WTC11 (cell line): ENCODE measurements at regions not wholly inside any gene's neighbourhood (a gene's known extent, or its start where the extent isn't known, plus 50 kb on each side); places are given as distances from the start of the nearest gene placed in this dataset.

ENCODE experiments used
- ATAC-seq: fragments of 200-7000 bp; cut with Tn5 transposase; 2 replicates; pipeline ENCODE4 v1.10.0; 2021; ENCODE audit warnings: mild to moderate bottlenecking, moderate library complexity
- CTCF ChIA-PET: fragments of 300-600 bp; sonication (Branson Sonifier 250); formaldehyde crosslinking; loops from one replicate; lab custom pipeline; 2021; ENCODE audit warnings: antibody characterized with exemption; lab: Charles Lee
- POLR2A ChIA-PET: fragments of 350-600 bp; sonication (Branson Sonifier 250); formaldehyde crosslinking; loops from one replicate; lab custom pipeline; 2021; ENCODE audit warnings: antibody characterized with exemption; lab: Charles Lee
- DNase-seq: peaks from one replicate; pipeline ENCODE4 v3.0.0; 2021; ENCODE audit warnings: low spot score
- H3K27ac Mint-ChIP-seq: 2 replicates; pipeline ENCODE4 v1.8.0; 2021; ENCODE audit warnings: mixed read lengths
- H3K27me3 Mint-ChIP-seq: 2 replicates; pipeline ENCODE4 v1.8.0; 2021; ENCODE audit warnings: low read depth, mild to moderate bottlenecking, moderate library complexity, mixed read lengths
- H3K36me3 Mint-ChIP-seq: 2 replicates; pipeline ENCODE4 v1.8.0; 2021; ENCODE audit warnings: mixed read lengths
- H3K4me1 Mint-ChIP-seq: 2 replicates; pipeline ENCODE4 v1.8.0; 2022; ENCODE audit warnings: mixed read lengths
- H3K4me3 Mint-ChIP-seq: 2 replicates; pipeline ENCODE4 v1.8.0; 2021; ENCODE audit warnings: mild to moderate bottlenecking, moderate library complexity, mixed read lengths
- H3K9me3 Mint-ChIP-seq: 2 replicates; pipeline ENCODE4 v1.8.0; 2021; ENCODE audit warnings: mixed read lengths
- AR ChIP-seq: fragments of 250-450 bp; sonication (Bioruptor Pico); IDR thresholded peaks from 2 replicates; pipeline ENCODE4 v1.9.0; 2021; ENCODE audit warnings: mild to moderate bottlenecking
- ATF2 ChIP-seq: sonication (generic); formaldehyde crosslinking; IDR thresholded peaks from 2 replicates; pipeline ENCODE4 v1.8.1; 2022; ENCODE audit warnings: low read depth, missing genetic modification reagents, borderline replicate concordance
- E2F1 ChIP-seq: sonication (generic); formaldehyde crosslinking; IDR thresholded peaks from 2 replicates; pipeline ENCODE4 v1.8.0; 2022; ENCODE audit warnings: mild to moderate bottlenecking, missing genetic modification reagents
- E2F5 ChIP-seq: sonication (generic); formaldehyde crosslinking; IDR thresholded peaks from 2 replicates; pipeline ENCODE4 v1.8.1; 2022; ENCODE audit warnings: mild to moderate bottlenecking, moderate library complexity, missing genetic modification reagents
- EMX1 ChIP-seq: fragments of 250-450 bp; sonication (Bioruptor Pico); IDR thresholded peaks from 2 replicates; pipeline ENCODE4 v1.8.0; 2021; ENCODE audit warnings: mild to moderate bottlenecking
- ETV6 ChIP-seq: sonication (generic); formaldehyde crosslinking; IDR thresholded peaks from 2 replicates; pipeline ENCODE4 v1.8.1; 2022; ENCODE audit warnings: mild to moderate bottlenecking, missing genetic modification reagents
- GABPB1 ChIP-seq: sonication (generic); formaldehyde crosslinking; IDR thresholded peaks from 2 replicates; pipeline ENCODE4 v1.8.1; 2023; ENCODE audit warnings: mild to moderate bottlenecking, missing genetic modification reagents
- GRHL2 ChIP-seq: fragments of 250-450 bp; sonication (Bioruptor Pico); IDR thresholded peaks from 2 replicates; pipeline ENCODE4 v1.8.0; 2022; ENCODE audit warnings: mild to moderate bottlenecking, moderate library complexity; ENCODE audit not compliant: insufficient replicate concordance, severe bottlenecking
- GTF2I ChIP-seq: fragments of 250-450 bp; sonication (Bioruptor Pico); conservative IDR thresholded peaks from 2 replicates; pipeline ENCODE4 v1.4.0; 2021; ENCODE audit warnings: mild to moderate bottlenecking
- MXD4 ChIP-seq: fragments of 250-450 bp; sonication (Bioruptor Pico); IDR thresholded peaks from 2 replicates; pipeline ENCODE4 v1.8.0; 2021; ENCODE audit warnings: mild to moderate bottlenecking, moderate library complexity, borderline replicate concordance
- NR1H2 ChIP-seq: sonication (generic); formaldehyde crosslinking; IDR thresholded peaks from 2 replicates; pipeline ENCODE4 v1.9.0; 2021; ENCODE audit warnings: mild to moderate bottlenecking, moderate library complexity, missing genetic modification reagents
- NR2C2 ChIP-seq: sonication (generic); formaldehyde crosslinking; IDR thresholded peaks from 2 replicates; pipeline ENCODE4 v1.8.0; 2022; ENCODE audit warnings: mild to moderate bottlenecking, missing genetic modification reagents
- SOX15 ChIP-seq: fragments of 250-450 bp; sonication (Bioruptor Pico); IDR thresholded peaks from 2 replicates; pipeline ENCODE4 v1.9.0; 2021; ENCODE audit warnings: mild to moderate bottlenecking
- TEAD1 ChIP-seq: sonication (generic); formaldehyde crosslinking; IDR thresholded peaks from 2 replicates; pipeline ENCODE4 v1.8.0; 2022; ENCODE audit warnings: mild to moderate bottlenecking, missing genetic modification reagents
- USF1 ChIP-seq: sonication (generic); formaldehyde crosslinking; IDR thresholded peaks from 2 replicates; pipeline ENCODE4 v1.8.0; 2022; ENCODE audit warnings: mild to moderate bottlenecking, missing genetic modification reagents
- ZNF121 ChIP-seq: sonication (generic); formaldehyde crosslinking; IDR thresholded peaks from 2 replicates; pipeline ENCODE4 v1.8.0; 2023; ENCODE audit warnings: missing genetic modification reagents
- ZNF263 ChIP-seq: sonication (generic); formaldehyde crosslinking; IDR thresholded peaks from 2 replicates; pipeline ENCODE4 v1.8.1; 2022; ENCODE audit warnings: low read depth, mild to moderate bottlenecking, moderate library complexity, missing genetic modification reagents
- TF ChIP-seq, protein P1 (sequence below): fragments of 250-450 bp; sonication (Bioruptor Pico); IDR thresholded peaks from 2 replicates; pipeline ENCODE4 v1.9.0; 2021; ENCODE audit warnings: mild to moderate bottlenecking
- TF ChIP-seq, protein P2 (sequence below): sonication (generic); formaldehyde crosslinking; IDR thresholded peaks from 2 replicates; pipeline ENCODE4 v1.8.0; 2022; ENCODE audit warnings: mild to moderate bottlenecking, missing genetic modification reagents

GRCh38 chr9:107665057-107665456 is 175.5 kb upstream of the KLF4 start:
- DNase-seq (no peak), ATAC-seq (no peak)
- POLR2A ChIA-PET: no interaction called here
- CTCF ChIA-PET: no interaction called here
- no peak overlapping the region for H3K4me3 Mint-ChIP-seq
- no peaks in the 10 kb centered on the region for H3K27me3 Mint-ChIP-seq
- H3K36me3 Mint-ChIP-seq: no peaks in the 10 kb centered on the region
- TF ChIP-seq TEAD1 (no peak), GTF2I (CRISPR knock-in tag) (no peak), SOX15 (no peak), GABPB1 (no peak), E2F1 (no peak), ZNF263 (CRISPR knock-in tag) (no peak), ETV6 (no peak), ATF2 (CRISPR knock-in tag) (no peak), NR2C2 (CRISPR knock-in tag) (no peak), E2F5 (CRISPR knock-in tag) (no peak), MXD4 (CRISPR knock-in tag) (no peak)
- H3K4me1 Mint-ChIP-seq: peaks cover 11% of the 10 kb centered on the region
- no peak overlapping the region for H3K27ac Mint-ChIP-seq
- H3K9me3 Mint-ChIP-seq: no peaks in the 10 kb centered on the region

- ATAC-seq: no peak
- Mint-ChIP-seq H3K4me1 (peaks cover 2% of the 10 kb centered on the region), H3K4me3 (no peak overlapping the region), H3K36me3 (peaks cover 10% of the 10 kb centered on the region), H3K27ac (no peak overlapping the region), H3K27me3 (no peaks in the 10 kb centered on the region; the same call in 1 of the 2 replicates), H3K9me3 (peaks cover 18% of the 10 kb centered on the region)
- POLR2A ChIA-PET: no interaction called here
- CTCF ChIA-PET: no interaction called here
- DNase-seq: no peak
- no peak for TF ChIP-seq GRHL2 (CRISPR knock-in tag)
- TF ChIP-seq USF1 (CRISPR knock-in tag): no peak
- TF ChIP-seq, protein P1, sequence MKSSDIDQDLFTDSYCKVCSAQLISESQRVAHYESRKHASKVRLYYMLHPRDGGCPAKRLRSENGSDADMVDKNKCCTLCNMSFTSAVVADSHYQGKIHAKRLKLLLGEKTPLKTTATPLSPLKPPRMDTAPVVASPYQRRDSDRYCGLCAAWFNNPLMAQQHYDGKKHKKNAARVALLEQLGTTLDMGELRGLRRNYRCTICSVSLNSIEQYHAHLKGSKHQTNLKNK (CRISPR knock-in tag): no peak
- TF ChIP-seq AR: no peak
- TF ChIP-seq, protein P2, sequence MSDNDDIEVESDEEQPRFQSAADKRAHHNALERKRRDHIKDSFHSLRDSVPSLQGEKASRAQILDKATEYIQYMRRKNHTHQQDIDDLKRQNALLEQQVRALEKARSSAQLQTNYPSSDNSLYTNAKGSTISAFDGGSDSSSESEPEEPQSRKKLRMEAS (CRISPR knock-in tag): no peak
- TF ChIP-seq EMX1 (CRISPR knock-in tag): no peak
- no peak for TF ChIP-seq NR1H2 (CRISPR knock-in tag)
- no peak for TF ChIP-seq ZNF121 (CRISPR knock-in tag)
Observed at GRCh38 chr9:107660976-107661375, 171.4 kb upstream of the KLF4 start.
